PC-9 (cell line): ENCODE measurements at regions not wholly inside any gene's neighbourhood (a gene's known extent, or its start where the extent isn't known, plus 50 kb on each side); places are given as distances from the start of the nearest gene placed in this dataset.

ENCODE experiments used
- CTCF ChIP-seq: fragments of 200-600 bp; sonication (generic); conservative IDR thresholded peaks from 2 replicates; pipeline ENCODE4 v1.6.1; 2017; ENCODE audit warnings: mixed run types, antibody characterized with exemption, mild to moderate bottlenecking, moderate library complexity
- EZH2 ChIP-seq: fragments of 200-600 bp; sonication (generic); IDR thresholded peaks from 2 replicates; pipeline ENCODE4 v1.8.0; 2017; ENCODE audit warnings: antibody characterized with exemption, low read depth

- TF ChIP-seq CTCF: no peak
- no peak for TF ChIP-seq EZH2
Observed at GRCh38 chr13:73672492-73672891, 461.7 kb downstream of the KLF12 start.
